ENCODE measurements at regions not wholly inside any gene's neighbourhood (a gene's known extent, or its start where the extent isn't known, plus 50 kb on each side); places are given as distances from the start of the nearest gene placed in this dataset.

- TF ChIP-seq CTCF (conservative IDR thresholded peaks at IDR 0.05; ENCODE audit: low read depth, low read length) (no peak), EZH2 (IDR thresholded peaks at IDR 0.05; ENCODE audit: low read length, unreplicated experiment) (no peak)
Observed at GRCh38 chr17:71176331-71176730, 944.5 kb upstream of the SOX9 start.
